Thymus (tissue), 11 donors: ENCODE measurements at regions not wholly inside any gene's neighbourhood (a gene's known extent, or its start where the extent isn't known, plus 50 kb on each side); places are given as distances from the start of the nearest gene placed in this dataset.

Experiments
- DNase-seq, 9 donors: peaks; one replicate each; pipeline ENCODE4 v3.0.0-alpha.2; 2013; ENCODE audit warnings: low spot score in 9 of 9, low read depth in 6 of 9, missing footprints in 1 of 9
- H3K27ac ChIP-seq, 2 donors: one replicate each; pipeline ENCODE4 v1.5.1; 2013; ENCODE audit warnings: control low read depth in 1 of 2, low read depth in 1 of 2, low read length in 1 of 2, mild to moderate bottlenecking in 1 of 2, moderate library complexity in 1 of 2
- H3K27me3 ChIP-seq, 2 donors: one replicate each; pipeline ENCODE4 v1.5.1; 2013; ENCODE audit warnings: low read length in 1 of 2; ENCODE audit not compliant: control insufficient read depth in 2 of 2, insufficient read depth in 1 of 2
- H3K36me3 ChIP-seq, 2 donors: one replicate each; pipeline ENCODE4 v1.5.1; 2013; ENCODE audit warnings: low read length in 1 of 2, mild to moderate bottlenecking in 1 of 2, moderate library complexity in 1 of 2; ENCODE audit not compliant: control insufficient read depth in 2 of 2, insufficient read depth in 2 of 2
- H3K4me1 ChIP-seq, 2 donors: one replicate each; pipeline ENCODE4 v1.5.1; 2013; ENCODE audit warnings: low read length in 2 of 2; ENCODE audit not compliant: control insufficient read depth in 2 of 2, insufficient read depth in 2 of 2
- H3K4me3 ChIP-seq, 2 donors: one replicate each; pipeline ENCODE4 v1.5.1; 2013; ENCODE audit warnings: low read length in 2 of 2, control low read depth in 1 of 2, mild to moderate bottlenecking in 1 of 2
- H3K9me3 ChIP-seq, 2 donors: one replicate each; pipeline ENCODE4 v1.5.1; 2013; ENCODE audit warnings: low read length in 1 of 2, mild to moderate bottlenecking in 1 of 2; ENCODE audit not compliant: control insufficient read depth in 2 of 2, insufficient read depth in 1 of 2
- WGBS: extraction: QIAGEN DNeasy Blood & Tissue Kit; methylation state at CpG from one replicate; pipeline ENCODE4 v1.1.7; 2013; 5-methylcytosine and 5-hydroxymethylcytosine counted together
- donor health status: healthy.

DNA sequence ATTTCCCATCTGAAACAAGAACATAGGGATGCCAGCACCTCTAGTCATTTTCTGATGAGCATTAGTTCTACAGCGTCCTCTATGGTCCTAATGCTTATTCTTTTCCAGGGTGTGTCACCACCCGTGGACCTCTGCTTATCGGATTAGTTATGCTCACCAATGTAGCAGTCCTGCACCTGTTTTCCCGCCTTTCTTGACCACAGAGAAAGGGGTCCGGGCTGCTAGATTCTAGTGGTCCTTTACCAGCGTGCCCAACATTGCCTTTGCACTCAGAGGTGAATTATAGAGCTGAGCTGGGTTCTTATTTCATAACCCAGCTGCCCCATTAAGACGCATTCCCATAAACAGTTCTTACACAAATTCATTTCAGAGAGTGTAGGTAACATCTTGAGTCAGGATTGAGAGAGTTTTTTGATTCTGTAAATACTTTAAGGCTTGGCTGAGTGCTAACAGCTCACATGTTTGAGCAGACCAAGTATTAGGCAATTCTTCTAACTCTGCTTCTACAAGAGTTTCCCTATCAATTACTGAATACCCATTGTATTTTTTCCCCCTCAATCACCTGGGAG is 2205.1 kb upstream of the C9orf72 start:
- no peak for DNase-seq
- H3K27ac ChIP-seq, result no peak overlapping the region
- WGBS, result 89% methylated on average over 7 of the region's 7 CpGs
- H3K9me3 ChIP-seq, result no peaks in the 10 kb centered on the region
- H3K4me3 ChIP-seq, result no peak overlapping the region
- H3K27me3 ChIP-seq, result no peaks in the 10 kb centered on the region
- H3K4me1 ChIP-seq, result no peaks in the 10 kb centered on the region
- no peaks in the 10 kb centered on the region for H3K36me3 ChIP-seq

DNA sequence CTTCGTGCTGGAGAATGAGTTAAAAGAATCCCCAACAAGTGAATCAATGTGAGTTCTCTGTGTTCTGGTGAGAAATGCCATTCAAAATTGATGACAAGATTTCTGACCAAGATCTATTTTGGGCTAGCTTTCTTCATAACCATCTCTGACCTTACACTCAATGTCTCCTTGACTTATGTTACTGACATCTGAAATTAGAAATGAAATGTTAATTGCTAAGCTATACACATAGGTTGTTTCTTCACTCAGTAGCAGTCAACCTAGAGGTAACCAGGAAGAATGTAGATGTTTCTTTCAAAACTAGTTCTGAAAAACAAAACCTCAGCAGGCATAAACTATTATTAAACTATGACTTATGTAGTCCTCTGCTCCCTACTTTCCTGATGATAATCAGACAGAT is 2220.7 kb upstream of the C9orf72 start:
- H3K4me1 ChIP-seq, result no peaks in the 10 kb centered on the region
- DNase-seq, result no peak
- H3K27ac ChIP-seq, result no peak overlapping the region
- WGBS, result 75% methylated on average over 1 of the region's 1 CpG
- H3K36me3 ChIP-seq, result no peaks in the 10 kb centered on the region
- H3K4me3 ChIP-seq, result no peak overlapping the region
- H3K9me3 ChIP-seq, result no peaks in the 10 kb centered on the region
- no peaks in the 10 kb centered on the region for H3K27me3 ChIP-seq

- Histone ChIP-seq H3K4me3 (no peak overlapping the region), H3K27ac (no peak overlapping the region), H3K36me3 (no peaks in the 10 kb centered on the region), H3K27me3 (no peaks in the 10 kb centered on the region), H3K9me3 (no peaks in the 10 kb centered on the region), H3K4me1 (no peaks in the 10 kb centered on the region)
- DNase-seq, result no peak
- WGBS, result 87% methylated on average over 2 of the region's 2 CpGs
Observed at GRCh38 chr9:29796291-29796952, 2223.1 kb upstream of the C9orf72 start.

DNA sequence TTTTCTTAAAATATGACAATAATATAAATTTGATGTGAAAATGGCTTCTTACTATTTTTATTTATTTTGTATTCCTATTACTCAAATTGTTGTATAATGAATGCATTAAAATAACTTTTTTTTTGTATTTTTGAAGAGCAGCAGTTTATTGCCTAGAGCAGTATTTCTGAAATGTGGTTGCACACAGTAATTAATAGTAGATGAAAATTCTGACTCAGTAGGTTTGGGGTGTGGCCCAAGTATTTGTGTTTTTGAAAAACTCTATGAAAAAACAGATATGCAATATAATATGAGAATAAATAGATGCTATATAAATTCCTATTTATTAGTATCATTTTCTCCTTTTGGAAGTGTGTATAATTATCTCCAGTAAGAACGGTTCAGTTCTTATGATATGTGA is 2225.3 kb upstream of the C9orf72 start:
- Histone ChIP-seq H3K27ac (no peak overlapping the region), H3K36me3 (no peaks in the 10 kb centered on the region), H3K27me3 (no peaks in the 10 kb centered on the region), H3K9me3 (no peaks in the 10 kb centered on the region), H3K4me3 (no peak overlapping the region), H3K4me1 (no peaks in the 10 kb centered on the region)
- no peak for DNase-seq
- WGBS, result 95% methylated on average over 1 of the region's 1 CpG

DNA sequence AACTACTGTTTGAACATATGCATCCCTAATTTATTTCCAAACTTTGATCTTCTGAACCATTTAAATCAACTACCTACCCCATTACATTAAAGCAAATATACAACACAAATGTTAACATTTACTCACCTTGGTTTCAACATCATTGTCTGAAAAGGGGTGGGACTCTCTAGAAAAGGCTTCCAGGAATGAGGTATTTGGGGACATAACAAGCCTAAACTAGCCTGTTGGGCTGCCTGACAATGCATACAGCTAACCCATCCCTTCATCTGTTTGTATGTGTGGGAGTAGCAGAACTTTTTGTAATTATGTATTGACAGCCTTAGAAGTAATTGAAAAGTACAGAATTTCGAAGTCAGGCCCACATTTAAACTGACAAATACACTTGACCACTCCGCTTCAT is 2225.9 kb upstream of the C9orf72 start:
- H3K4me1 ChIP-seq, result no peaks in the 10 kb centered on the region
- 79% methylated on average over 2 of the region's 2 CpGs for WGBS
- H3K9me3 ChIP-seq, result no peaks in the 10 kb centered on the region
- no peak for DNase-seq
- no peaks in the 10 kb centered on the region for H3K27me3 ChIP-seq
- H3K27ac ChIP-seq, result no peak overlapping the region
- no peak overlapping the region for H3K4me3 ChIP-seq
- no peaks in the 10 kb centered on the region for H3K36me3 ChIP-seq

- no peak for DNase-seq
- no peaks in the 10 kb centered on the region for H3K36me3 ChIP-seq
- H3K27ac ChIP-seq, result no peak overlapping the region
- H3K27me3 ChIP-seq, result no peaks in the 10 kb centered on the region
- no peaks in the 10 kb centered on the region for H3K4me1 ChIP-seq
- H3K4me3 ChIP-seq, result no peak overlapping the region
- 58% methylated on average over 1 of the region's 1 CpG for WGBS
- no peaks in the 10 kb centered on the region for H3K9me3 ChIP-seq
Observed at GRCh38 chr9:29800821-29801220, 2227.5 kb upstream of the C9orf72 start.

GRCh38 chr9:29802454-29802853 is 2229.2 kb upstream of the C9orf72 start:
- 84% methylated on average over 3 of the region's 3 CpGs for WGBS
- H3K27ac ChIP-seq, result no peak overlapping the region

DNA sequence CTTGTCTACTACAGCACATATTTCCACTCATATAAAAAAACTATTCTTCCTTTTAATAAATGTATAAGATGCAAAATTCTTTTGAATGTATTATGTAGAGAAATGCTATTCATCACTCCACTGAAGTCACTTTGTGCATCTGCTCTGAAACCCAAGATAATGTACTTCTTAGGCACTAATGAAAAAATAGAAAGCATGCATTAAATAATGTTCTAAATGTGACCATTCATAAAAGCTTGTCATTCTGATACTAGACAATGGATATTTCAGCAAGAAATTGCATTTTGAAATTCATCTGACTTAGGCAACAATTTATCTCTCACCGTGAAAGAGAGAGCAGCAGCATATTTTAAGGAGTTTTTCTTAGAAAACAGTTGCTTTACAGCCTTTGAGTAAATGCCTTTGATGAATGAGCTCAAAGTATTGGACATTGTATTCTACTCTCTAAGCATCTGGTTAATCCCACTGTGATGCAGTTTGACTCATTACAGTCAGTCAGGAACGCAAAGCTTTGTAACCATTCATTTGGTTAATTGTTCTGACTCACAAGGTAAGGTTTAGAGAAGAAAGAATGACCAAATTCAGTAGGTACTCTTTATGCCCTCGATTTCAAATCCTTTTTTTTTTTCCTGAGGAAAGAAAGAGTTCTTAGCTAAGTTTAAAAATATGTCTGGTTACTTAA is 2233.8 kb upstream of the C9orf72 start:
- Histone ChIP-seq H3K27me3 (no peaks in the 10 kb centered on the region), H3K4me3 (no peak overlapping the region), H3K27ac (no peak overlapping the region), H3K36me3 (no peaks in the 10 kb centered on the region), H3K4me1 (no peaks in the 10 kb centered on the region), H3K9me3 (peaks cover 2 to 8% of the 10 kb centered on the region in 2 donors)
- 76% methylated on average over 3 of the region's 3 CpGs for WGBS
- no peak for DNase-seq

More at GRCh38 chr9:29802454-29802853, 2229.2 kb upstream of the C9orf72 start:
- Histone ChIP-seq H3K4me3 (no peak overlapping the region), H3K36me3 (no peaks in the 10 kb centered on the region), H3K9me3 (no peaks in the 10 kb centered on the region), H3K27me3 (no peaks in the 10 kb centered on the region), H3K4me1 (no peaks in the 10 kb centered on the region)
- DNase-seq, result no peak

GRCh38 chr9:29816954-29817703 is 2243.8 kb upstream of the C9orf72 start:
- Histone ChIP-seq H3K36me3 (no peaks in the 10 kb centered on the region), H3K27me3 (no peaks in the 10 kb centered on the region), H3K4me3 (no peak overlapping the region), H3K27ac (no peak overlapping the region), H3K4me1 (no peaks in the 10 kb centered on the region), H3K9me3 (peaks cover 5 to 9% of the 10 kb centered on the region in 2 donors)
- DNase-seq, result no peak
- WGBS, result 85% methylated on average over 6 of the region's 6 CpGs
